Epidermal melanocyte (primary cell): ENCODE measurements at regions not wholly inside any gene's neighbourhood (a gene's known extent, or its start where the extent isn't known, plus 50 kb on each side); places are given as distances from the start of the nearest gene placed in this dataset.
"Not testable (repeated sequence)": the region's sequence is repeated elsewhere in the genome, so short reads cannot be mapped to it uniquely, and the experiment has no call there.

Experiments
- DNase-seq: peaks from one replicate; pipeline ENCODE4 v3.0.0; 2011; ENCODE audit warnings: low spot score; ENCODE audit not compliant: insufficient read length

- no peak for DNase-seq
Measured at GRCh38 chr2:53610260-53610659, 157.3 kb upstream of the CHAC2 start.

- DNase-seq, result no peak
Measured at GRCh38 chr2:53609551-53609950, 158.1 kb upstream of the CHAC2 start.

GRCh38 chr2:53608293-53608692 is 159.3 kb upstream of the CHAC2 start:
- no peak for DNase-seq

- DNase-seq, result no peak
Measured at GRCh38 chr2:53600815-53601214, 166.8 kb upstream of the CHAC2 start.

- not testable (repeated sequence) for DNase-seq
Measured at GRCh38 chr2:53586733-53587612, 180.6 kb upstream of the CHAC2 start.

- DNase-seq, result no peak
Measured at GRCh38 chr2:53584986-53585385, 182.6 kb upstream of the CHAC2 start.

- no peak for DNase-seq
Measured at GRCh38 chr2:53583583-53583982, 184.0 kb upstream of the CHAC2 start.

GRCh38 chr2:53582556-53582955 is 185.0 kb upstream of the CHAC2 start:
- no peak for DNase-seq

GRCh38 chr2:53576166-53576565 is 191.4 kb upstream of the CHAC2 start:
- DNase-seq, result no peak

- DNase-seq, result no peak
Measured at GRCh38 chr2:53575721-53576124, 191.9 kb upstream of the CHAC2 start.

- no peak for DNase-seq
Measured at GRCh38 chr2:53572696-53573095, 194.9 kb upstream of the CHAC2 start.

- no peak for DNase-seq
Measured at GRCh38 chr2:53569957-53570727, 197.5 kb upstream of the CHAC2 start.

- DNase-seq, result no peak
Measured at GRCh38 chr2:53568469-53568868, 199.1 kb upstream of the CHAC2 start.

GRCh38 chr2:53567073-53567472 is 200.5 kb upstream of the CHAC2 start:
- no peak for DNase-seq

GRCh38 chr2:53562407-53562806 is 205.2 kb upstream of the CHAC2 start:
- no peak for DNase-seq

GRCh38 chr2:53561155-53561554 is 206.4 kb upstream of the CHAC2 start:
- DNase-seq, result no peak

- no peak for DNase-seq
Measured at GRCh38 chr2:53559302-53559966, 208.2 kb upstream of the CHAC2 start.

- DNase-seq, result no peak
Measured at GRCh38 chr2:53558867-53559266, 208.7 kb upstream of the CHAC2 start.

GRCh38 chr2:53549497-53549896 is 218.1 kb upstream of the CHAC2 start:
- DNase-seq, result no peak

- DNase-seq, result no peak
Measured at GRCh38 chr2:53545604-53546003, 222.0 kb upstream of the CHAC2 start.

GRCh38 chr2:53544871-53545558 is 222.6 kb upstream of the CHAC2 start:
- DNase-seq, result no peak
